ENCODE measurements at regions not wholly inside any gene's neighbourhood (a gene's known extent, or its start where the extent isn't known, plus 50 kb on each side); places are given as distances from the start of the nearest gene placed in this dataset.

- no peak overlapping the region for H3K27ac Mint-ChIP-seq
- no peak overlapping the region for H3K4me3 Mint-ChIP-seq
- DNase-seq (no peak), ATAC-seq (replicated peaks in 1 of 2) (no peak)
- H3K27me3 Mint-ChIP-seq (ENCODE audit: low read depth) = peaks cover 7% of the 10 kb centered on the region
- peaks cover 2 to 3% of the 10 kb centered on the region in 2 donors for H3K9me3 Mint-ChIP-seq
- no peaks in the 10 kb centered on the region for H3K4me1 Mint-ChIP-seq (ENCODE audit: low read depth)
- H3K36me3 Mint-ChIP-seq (ENCODE audit: insufficient read depth in 2 of 2) = no peaks in the 10 kb centered on the region
These were observed 559.9 kb downstream of the MN1 start for GRCh38 chr22:27241430-27242321.

GRCh38 chr22:27242474-27242873 lies 559.1 kb downstream of the MN1 start:
- no peak overlapping the region for H3K27ac Mint-ChIP-seq
- H3K4me3 Mint-ChIP-seq = no peak overlapping the region
- DNase-seq (no peak), ATAC-seq (replicated peaks in 1 of 2) (no peak)
- H3K4me1 Mint-ChIP-seq (ENCODE audit: low read depth) = peaks cover 5% of the 10 kb centered on the region
- H3K9me3 Mint-ChIP-seq = peaks cover 3 to 4% of the 10 kb centered on the region in 2 donors
- peaks cover 7% of the 10 kb centered on the region for H3K27me3 Mint-ChIP-seq (ENCODE audit: low read depth)
- no peaks in the 10 kb centered on the region for H3K36me3 Mint-ChIP-seq (ENCODE audit: insufficient read depth in 2 of 2)

GRCh38 chr22:27242917-27243589 lies 558.5 kb downstream of the MN1 start:
- Mint-ChIP-seq H3K27me3 (ENCODE audit: low read depth) (peaks cover 7% of the 10 kb centered on the region), H3K36me3 (ENCODE audit: insufficient read depth in 2 of 2) (no peaks in the 10 kb centered on the region), H3K4me1 (ENCODE audit: low read depth) (peaks cover 9% of the 10 kb centered on the region), H3K27ac (no peak overlapping the region), H3K4me3 (no peak overlapping the region), H3K9me3 (peaks cover 3 to 4% of the 10 kb centered on the region in 2 donors)
- ATAC-seq (replicated peaks in 1 of 2) (no peak), DNase-seq (no peak)

GRCh38 chr22:27244328-27244727 lies 557.2 kb downstream of the MN1 start:
- Mint-ChIP-seq H3K36me3 (ENCODE audit: insufficient read depth in 2 of 2) (no peaks in the 10 kb centered on the region), H3K4me3 (no peak overlapping the region), H3K27ac (no peak overlapping the region), H3K9me3 (peaks cover 3 to 4% of the 10 kb centered on the region in 2 donors), H3K27me3 (ENCODE audit: low read depth) (peaks cover 7% of the 10 kb centered on the region), H3K4me1 (ENCODE audit: low read depth) (peaks cover 9% of the 10 kb centered on the region)
- ATAC-seq (replicated peaks in 1 of 2) (no peak), DNase-seq (no peak)

GRCh38 chr22:27245056-27245455 lies 556.5 kb downstream of the MN1 start:
- no peak overlapping the region for H3K27ac Mint-ChIP-seq

GRCh38 chr22:27246558-27246957 lies 555.0 kb downstream of the MN1 start:
- H3K27me3 Mint-ChIP-seq (ENCODE audit: low read depth) = no peaks in the 10 kb centered on the region
- H3K4me3 Mint-ChIP-seq = no peak overlapping the region
- peaks cover 3 to 4% of the 10 kb centered on the region in 2 donors for H3K9me3 Mint-ChIP-seq
- no peak for DNase-seq
- no peaks in the 10 kb centered on the region for H3K36me3 Mint-ChIP-seq (ENCODE audit: insufficient read depth in 2 of 2)
- H3K4me1 Mint-ChIP-seq (ENCODE audit: low read depth) = peaks cover 9% of the 10 kb centered on the region
- no peak overlapping the region for H3K27ac Mint-ChIP-seq
- ATAC-seq (replicated peaks in 1 of 2) = no peak

More at GRCh38 chr22:27245056-27245455, 556.5 kb downstream of the MN1 start:
- Mint-ChIP-seq H3K4me3 (no peak overlapping the region), H3K9me3 (peaks cover 3 to 4% of the 10 kb centered on the region in 2 donors), H3K4me1 (ENCODE audit: low read depth) (peaks cover 9% of the 10 kb centered on the region), H3K27me3 (ENCODE audit: low read depth) (peaks cover 1% of the 10 kb centered on the region), H3K36me3 (ENCODE audit: insufficient read depth in 2 of 2) (no peaks in the 10 kb centered on the region)
- no peak for ATAC-seq (replicated peaks in 1 of 2)
- no peak for DNase-seq

- H3K27ac Mint-ChIP-seq = no peak overlapping the region
- H3K36me3 Mint-ChIP-seq (ENCODE audit: insufficient read depth in 2 of 2) = no peaks in the 10 kb centered on the region
- H3K27me3 Mint-ChIP-seq (ENCODE audit: low read depth) = no peaks in the 10 kb centered on the region
- ATAC-seq (replicated peaks in 1 of 2) (no peak), DNase-seq (no peak)
- peaks cover 3 to 4% of the 10 kb centered on the region in 2 donors for H3K9me3 Mint-ChIP-seq
- no peak overlapping the region for H3K4me3 Mint-ChIP-seq
- H3K4me1 Mint-ChIP-seq (ENCODE audit: low read depth) = peaks cover 9% of the 10 kb centered on the region
These were observed 553.7 kb downstream of the MN1 start for GRCh38 chr22:27247701-27248434.

- peaks cover 4 to 6% of the 10 kb centered on the region in 2 donors for H3K9me3 Mint-ChIP-seq
- peaks cover 9% of the 10 kb centered on the region for H3K4me1 Mint-ChIP-seq (ENCODE audit: low read depth)
- H3K4me3 Mint-ChIP-seq = no peak overlapping the region
- ATAC-seq (replicated peaks in 1 of 2) (no peak), DNase-seq (no peak)
- no peak overlapping the region for H3K27ac Mint-ChIP-seq
- no peaks in the 10 kb centered on the region for H3K27me3 Mint-ChIP-seq (ENCODE audit: low read depth)
- H3K36me3 Mint-ChIP-seq (ENCODE audit: insufficient read depth in 2 of 2) = peaks cover under 1 to 1% of the 10 kb centered on the region in 2 donors
These were observed 551.1 kb downstream of the MN1 start for GRCh38 chr22:27250418-27250817.

- no peak for ATAC-seq (replicated peaks in 1 of 2)
- no peak overlapping the region for H3K4me3 Mint-ChIP-seq
- peaks cover 9% of the 10 kb centered on the region for H3K4me1 Mint-ChIP-seq (ENCODE audit: low read depth)
- H3K27me3 Mint-ChIP-seq (ENCODE audit: low read depth) = no peaks in the 10 kb centered on the region
- no peak for DNase-seq
- peaks cover 4 to 5% of the 10 kb centered on the region in 2 donors for H3K36me3 Mint-ChIP-seq (ENCODE audit: insufficient read depth in 2 of 2)
- peaks cover 9 to 10% of the 10 kb centered on the region in 2 donors for H3K9me3 Mint-ChIP-seq
- H3K27ac Mint-ChIP-seq = no peak overlapping the region
These were observed 550.7 kb downstream of the MN1 start for GRCh38 chr22:27250886-27251285.

- H3K9me3 Mint-ChIP-seq = peaks cover 8 to 11% of the 10 kb centered on the region in 2 donors
- peaks cover 4 to 5% of the 10 kb centered on the region in 2 donors for H3K36me3 Mint-ChIP-seq (ENCODE audit: insufficient read depth in 2 of 2)
- H3K4me1 Mint-ChIP-seq (ENCODE audit: low read depth) = peaks cover 9% of the 10 kb centered on the region
- no peak overlapping the region for H3K27ac Mint-ChIP-seq
- no peak for ATAC-seq (replicated peaks in 1 of 2)
- no peaks in the 10 kb centered on the region for H3K27me3 Mint-ChIP-seq (ENCODE audit: low read depth)
- H3K4me3 Mint-ChIP-seq = no peak overlapping the region
- DNase-seq = no peak
These were observed 550.0 kb downstream of the MN1 start for GRCh38 chr22:27251563-27251962.

GRCh38 chr22:27252282-27253049 lies 549.1 kb downstream of the MN1 start:
- Mint-ChIP-seq H3K27ac (no peak overlapping the region), H3K4me3 (no peak overlapping the region), H3K27me3 (ENCODE audit: low read depth) (no peaks in the 10 kb centered on the region), H3K9me3 (peaks cover 7 to 9% of the 10 kb centered on the region in 2 donors), H3K4me1 (ENCODE audit: low read depth) (peaks cover 3% of the 10 kb centered on the region), H3K36me3 (ENCODE audit: insufficient read depth in 2 of 2) (peaks cover 4 to 5% of the 10 kb centered on the region in 2 donors)
- no peak for ATAC-seq (replicated peaks in 1 of 2)
- no peak for DNase-seq

GRCh38 chr22:27253108-27253902 lies 548.3 kb downstream of the MN1 start:
- Mint-ChIP-seq H3K27ac (no peak overlapping the region), H3K27me3 (ENCODE audit: low read depth) (no peaks in the 10 kb centered on the region), H3K4me1 (ENCODE audit: low read depth) (no peaks in the 10 kb centered on the region), H3K4me3 (no peak overlapping the region), H3K36me3 (ENCODE audit: insufficient read depth in 2 of 2) (peaks cover 4 to 5% of the 10 kb centered on the region in 2 donors), H3K9me3 (peaks cover 7 to 10% of the 10 kb centered on the region in 2 donors)
- ATAC-seq (replicated peaks in 1 of 2) = no peak
- no peak for DNase-seq
